PC-3 (cell line): ENCODE measurements at regions not wholly inside any gene's neighbourhood (a gene's known extent, or its start where the extent isn't known, plus 50 kb on each side); places are given as distances from the start of the nearest gene placed in this dataset.

Source experiments
- ATAC-seq: fragments of 200-7000 bp; cut with Tn5 transposase; 2 replicates; pipeline ENCODE4 v1.9.1; 2020; ENCODE audit warnings: mild to moderate bottlenecking, moderate library complexity
- BruUV-seq: library from RNA; stranded (reverse); fragments of 400-500 nt; replicated peaks from 2 replicates; lab custom pipeline; 2021; lab: Mats Ljungman, UMichigan
- CTCF ChIA-PET: fragments of 300-600 bp; sonication (Branson Sonifier 250); formaldehyde crosslinking; loops from one replicate; lab custom pipeline; 2022; ENCODE audit warnings: antibody characterized with exemption; lab: Charles Lee
- POLR2A ChIA-PET: fragments of 300-600 bp; sonication (Branson Sonifier 250); formaldehyde crosslinking; loops from one replicate; lab custom pipeline; 2022; ENCODE audit warnings: antibody characterized with exemption; ENCODE audit not compliant: unreplicated experiment; lab: Charles Lee
- DNase-seq: peaks from one replicate; pipeline ENCODE4 v3.0.0-alpha.2; 2015
- H2AFZ ChIP-seq: fragments of 300-600 bp; sonication (generic); 2 replicates; pipeline ENCODE4 v1.6.0; 2016; ENCODE audit warnings: antibody characterized with exemption, low read length
- H3F3A ChIP-seq: fragments of 300-600 bp; sonication (generic); one replicate; pipeline ENCODE4 v1.6.0; 2017; ENCODE audit warnings: antibody characterized with exemption, low read length, control low read depth, mild to moderate bottlenecking; ENCODE audit not compliant: unreplicated experiment
- H3K27ac ChIP-seq: fragments of 300-600 bp; sonication (generic); 2 replicates; pipeline ENCODE4 v1.5.1; 2016; ENCODE audit warnings: mild to moderate bottlenecking, low read length
- H3K27me3 ChIP-seq: fragments of 300-600 bp; sonication (generic); 2 replicates; pipeline ENCODE4 v1.6.1; 2016; ENCODE audit warnings: low read length, mixed read lengths
- H3K36me3 ChIP-seq: fragments of 300-600 bp; sonication (generic); 2 replicates; pipeline ENCODE4 v1.6.1; 2016; ENCODE audit warnings: low read depth, mixed run types, low read length, mixed read lengths
- H3K4me1 ChIP-seq: fragments of 300-600 bp; sonication (generic); 2 replicates; pipeline ENCODE4 v1.5.1; 2016; ENCODE audit warnings: low read length; ENCODE audit not compliant: insufficient read depth
- H3K4me2 ChIP-seq: fragments of 300-600 bp; sonication (generic); 2 replicates; pipeline ENCODE4 v1.6.0; 2016; ENCODE audit warnings: low read length
- H3K4me3 ChIP-seq: fragments of 300-600 bp; sonication (generic); 2 replicates; pipeline ENCODE4 v1.5.1; 2016; ENCODE audit warnings: mild to moderate bottlenecking, low read length, mixed read lengths
- H3K79me2 ChIP-seq: fragments of 300-600 bp; sonication (generic); 2 replicates; pipeline ENCODE4 v1.6.1; 2017; ENCODE audit warnings: low read length, mixed read lengths
- H3K9ac ChIP-seq: fragments of 300-600 bp; sonication (generic); 2 replicates; pipeline ENCODE4 v1.6.0; 2016; ENCODE audit warnings: mild to moderate bottlenecking, low read length
- H3K9me2 ChIP-seq: fragments of 300-600 bp; sonication (generic); replicated peaks from 2 replicates; pipeline ENCODE4 v1.6.1; 2016; ENCODE audit warnings: mixed run types, low read length, mixed read lengths
- H3K9me3 ChIP-seq: fragments of 300-600 bp; sonication (generic); 2 replicates; pipeline ENCODE4 v1.6.1; 2016; ENCODE audit warnings: low read length, mixed read lengths
- H4K20me1 ChIP-seq: fragments of 300-600 bp; sonication (generic); 2 replicates; pipeline ENCODE4 v1.6.1; 2016; ENCODE audit warnings: low read length, mixed read lengths
- EZH2 ChIP-seq: fragments of 300-600 bp; sonication (generic); IDR thresholded peaks from one replicate; pipeline ENCODE4 v1.6.1; 2017; ENCODE audit warnings: antibody characterized with exemption, mild to moderate bottlenecking, low read length; ENCODE audit not compliant: unreplicated experiment
- EZH2phosphoT487 ChIP-seq: fragments of 300-600 bp; sonication (generic); IDR thresholded peaks from 2 replicates; pipeline ENCODE4 v1.6.1; 2018; ENCODE audit warnings: mild to moderate bottlenecking, antibody characterized with exemption, low read length, borderline replicate concordance
- intact Hi-C: fragments of 100-400 bp; cut with micrococcal nuclease; formaldehyde crosslinking; loops from 2 replicates; pipeline ENCODE4 v1.9.0; 2023
- TF ChIP-seq, protein P1 (sequence below): fragments of 300-600 bp; sonication (generic); conservative IDR thresholded peaks from 2 replicates; pipeline ENCODE4 v1.5.1; 2017; ENCODE audit warnings: antibody characterized with exemption, low read depth, mild to moderate bottlenecking, low read length

- Histone ChIP-seq H2AFZ (no peak overlapping the region), H3K4me2 (no peak overlapping the region), H3K4me1 (no peaks in the 10 kb centered on the region), H4K20me1 (no peaks in the 10 kb centered on the region), H3K27ac (no peak overlapping the region), H3K9ac (no peak overlapping the region), H3F3A (no peaks in the 10 kb centered on the region), H3K4me3 (no peak overlapping the region), H3K9me2 (no peaks in the 10 kb centered on the region), H3K79me2 (no peaks in the 10 kb centered on the region), H3K36me3 (no peaks in the 10 kb centered on the region), H3K27me3 (peaks cover 5% of the 10 kb centered on the region; the same call in 1 of the 2 replicates), H3K9me3 (no peaks in the 10 kb centered on the region)
- POLR2A ChIA-PET, result no interaction called here
- DNase-seq (no peak), ATAC-seq (no peak)
- CTCF ChIA-PET, result interaction anchor here (0.6 kb wide), 1 partner anchor 31 kb away, joined by 5 read pairs; no protein-coding TSS in a partner anchor
- TF ChIP-seq EZH2, result no peak
- TF ChIP-seq, protein P1, sequence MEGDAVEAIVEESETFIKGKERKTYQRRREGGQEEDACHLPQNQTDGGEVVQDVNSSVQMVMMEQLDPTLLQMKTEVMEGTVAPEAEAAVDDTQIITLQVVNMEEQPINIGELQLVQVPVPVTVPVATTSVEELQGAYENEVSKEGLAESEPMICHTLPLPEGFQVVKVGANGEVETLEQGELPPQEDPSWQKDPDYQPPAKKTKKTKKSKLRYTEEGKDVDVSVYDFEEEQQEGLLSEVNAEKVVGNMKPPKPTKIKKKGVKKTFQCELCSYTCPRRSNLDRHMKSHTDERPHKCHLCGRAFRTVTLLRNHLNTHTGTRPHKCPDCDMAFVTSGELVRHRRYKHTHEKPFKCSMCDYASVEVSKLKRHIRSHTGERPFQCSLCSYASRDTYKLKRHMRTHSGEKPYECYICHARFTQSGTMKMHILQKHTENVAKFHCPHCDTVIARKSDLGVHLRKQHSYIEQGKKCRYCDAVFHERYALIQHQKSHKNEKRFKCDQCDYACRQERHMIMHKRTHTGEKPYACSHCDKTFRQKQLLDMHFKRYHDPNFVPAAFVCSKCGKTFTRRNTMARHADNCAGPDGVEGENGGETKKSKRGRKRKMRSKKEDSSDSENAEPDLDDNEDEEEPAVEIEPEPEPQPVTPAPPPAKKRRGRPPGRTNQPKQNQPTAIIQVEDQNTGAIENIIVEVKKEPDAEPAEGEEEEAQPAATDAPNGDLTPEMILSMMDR, result no peak
- intact Hi-C loops, result no loop called here
- no TSS peak for BruUV-seq
Observed at GRCh38 chr12:118633071-118633470, 256.7 kb downstream of the SUDS3 start.

GRCh38 chr12:118635276-118635675 is 258.9 kb downstream of the SUDS3 start:
- ChIA-PET POLR2A (no interaction called here), CTCF (no interaction called here)
- Histone ChIP-seq H2AFZ (no peak overlapping the region), H3K9me2 (no peaks in the 10 kb centered on the region), H3K79me2 (no peaks in the 10 kb centered on the region), H3K27ac (no peak overlapping the region), H3K9ac (no peak overlapping the region), H3K36me3 (no peaks in the 10 kb centered on the region), H3K4me1 (no peaks in the 10 kb centered on the region), H3F3A (no peaks in the 10 kb centered on the region), H4K20me1 (no peaks in the 10 kb centered on the region), H3K9me3 (no peaks in the 10 kb centered on the region), H3K4me2 (no peak overlapping the region), H3K4me3 (no peak overlapping the region), H3K27me3 (peaks cover 14% of the 10 kb centered on the region; the same call in 1 of the 2 replicates)
- intact Hi-C loops, result no loop called here
- ATAC-seq (no peak), DNase-seq (no peak)
- TF ChIP-seq EZH2phosphoT487 (no peak), EZH2 (no peak)
- TF ChIP-seq, protein P1, result no peak
- BruUV-seq, result no TSS peak

DNA sequence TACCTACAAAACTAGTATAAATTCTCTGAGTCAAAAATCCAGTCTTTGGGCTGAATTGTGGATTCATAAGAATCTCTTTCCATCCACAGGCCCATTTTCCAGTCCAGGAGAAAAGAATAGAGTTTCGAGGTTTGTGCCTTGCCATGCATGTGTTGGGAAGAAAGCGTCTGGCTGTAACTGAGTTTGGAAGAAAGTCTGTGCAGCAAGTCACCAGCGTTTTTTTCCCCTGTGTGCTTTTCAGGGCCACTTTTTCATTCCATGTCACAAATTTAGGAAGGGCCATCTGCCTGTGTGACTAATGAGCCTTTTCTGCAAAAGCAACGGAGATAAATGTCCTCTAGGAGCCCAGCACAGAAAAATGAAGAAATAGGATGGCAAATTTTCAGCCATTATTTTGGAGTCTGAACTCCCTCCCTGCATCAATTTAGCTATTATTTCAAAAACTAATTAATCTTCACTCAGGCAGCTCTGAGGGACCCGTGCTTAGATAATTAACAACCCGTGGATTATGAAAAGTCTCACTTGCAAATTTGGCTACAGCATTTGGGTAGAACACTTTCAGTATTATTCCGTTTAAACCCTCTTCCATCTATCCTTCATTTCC is 261.5 kb downstream of the SUDS3 start:
- no TSS peak for BruUV-seq
- H3K4me2 ChIP-seq, result no peak overlapping the region
- H3K27me3 ChIP-seq, result peaks cover 18% of the 10 kb centered on the region; the same call in 1 of the 2 replicates
- intact Hi-C loops, result no loop called here
- no peaks in the 10 kb centered on the region for H3K9me3 ChIP-seq
- H3K36me3 ChIP-seq, result no peaks in the 10 kb centered on the region
- no peaks in the 10 kb centered on the region for H3K4me1 ChIP-seq
- no peaks in the 10 kb centered on the region for H3K79me2 ChIP-seq
- DNase-seq (no peak), ATAC-seq (no peak)
- TF ChIP-seq EZH2 (no peak), EZH2phosphoT487 (no peak)
- TF ChIP-seq, protein P1, result no peak
- H3F3A ChIP-seq, result no peaks in the 10 kb centered on the region
- no peak overlapping the region for H3K9ac ChIP-seq
- CTCF ChIA-PET, result no interaction called here
- no peaks in the 10 kb centered on the region for H3K9me2 ChIP-seq
- H3K27ac ChIP-seq, result no peak overlapping the region
- H3K4me3 ChIP-seq, result no peak overlapping the region
- H2AFZ ChIP-seq, result no peak overlapping the region
- POLR2A ChIA-PET, result no interaction called here
- H4K20me1 ChIP-seq, result no peaks in the 10 kb centered on the region
